GM12873 (cell line): ENCODE measurements at regions not wholly inside any gene's neighbourhood (a gene's known extent, or its start where the extent isn't known, plus 50 kb on each side); places are given as distances from the start of the nearest gene placed in this dataset.

ENCODE experiments used
- TF ChIP-seq, protein P1 (sequence below): IDR thresholded peaks from 2 replicates; pipeline ENCODE4 v1.5.1; 2012; ENCODE audit warnings: low read depth, mild to moderate bottlenecking, moderate library complexity, low read length, control low read depth; ENCODE audit not compliant: insufficient read depth; ENCODE audit errors: missing control alignments

GRCh38 chr7:106480616-106481031, 180.3 kb downstream of the CCDC71L start:
- TF ChIP-seq, protein P1, sequence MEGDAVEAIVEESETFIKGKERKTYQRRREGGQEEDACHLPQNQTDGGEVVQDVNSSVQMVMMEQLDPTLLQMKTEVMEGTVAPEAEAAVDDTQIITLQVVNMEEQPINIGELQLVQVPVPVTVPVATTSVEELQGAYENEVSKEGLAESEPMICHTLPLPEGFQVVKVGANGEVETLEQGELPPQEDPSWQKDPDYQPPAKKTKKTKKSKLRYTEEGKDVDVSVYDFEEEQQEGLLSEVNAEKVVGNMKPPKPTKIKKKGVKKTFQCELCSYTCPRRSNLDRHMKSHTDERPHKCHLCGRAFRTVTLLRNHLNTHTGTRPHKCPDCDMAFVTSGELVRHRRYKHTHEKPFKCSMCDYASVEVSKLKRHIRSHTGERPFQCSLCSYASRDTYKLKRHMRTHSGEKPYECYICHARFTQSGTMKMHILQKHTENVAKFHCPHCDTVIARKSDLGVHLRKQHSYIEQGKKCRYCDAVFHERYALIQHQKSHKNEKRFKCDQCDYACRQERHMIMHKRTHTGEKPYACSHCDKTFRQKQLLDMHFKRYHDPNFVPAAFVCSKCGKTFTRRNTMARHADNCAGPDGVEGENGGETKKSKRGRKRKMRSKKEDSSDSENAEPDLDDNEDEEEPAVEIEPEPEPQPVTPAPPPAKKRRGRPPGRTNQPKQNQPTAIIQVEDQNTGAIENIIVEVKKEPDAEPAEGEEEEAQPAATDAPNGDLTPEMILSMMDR: no peak

DNA sequence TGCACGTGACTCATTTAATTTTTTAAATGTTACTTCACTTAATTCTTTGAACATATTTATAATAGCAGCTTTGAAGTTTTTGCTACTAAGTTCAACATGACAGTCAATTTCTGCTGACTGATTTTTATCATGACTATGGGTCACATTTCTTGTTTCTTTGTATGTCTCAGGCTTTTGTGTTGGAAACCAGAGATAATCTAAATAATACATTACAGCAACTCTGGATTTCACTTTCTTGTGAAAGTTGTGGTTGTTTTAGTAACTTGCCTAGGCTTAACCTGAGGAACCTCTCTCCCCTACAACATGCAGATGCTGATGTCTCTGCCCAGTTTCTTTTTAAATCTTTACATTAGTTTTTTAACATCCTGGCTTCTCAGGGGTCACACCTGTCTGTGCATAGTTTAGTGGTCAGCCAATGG, 180.8 kb downstream of the CCDC71L start:
- TF ChIP-seq, protein P1: no peak

DNA sequence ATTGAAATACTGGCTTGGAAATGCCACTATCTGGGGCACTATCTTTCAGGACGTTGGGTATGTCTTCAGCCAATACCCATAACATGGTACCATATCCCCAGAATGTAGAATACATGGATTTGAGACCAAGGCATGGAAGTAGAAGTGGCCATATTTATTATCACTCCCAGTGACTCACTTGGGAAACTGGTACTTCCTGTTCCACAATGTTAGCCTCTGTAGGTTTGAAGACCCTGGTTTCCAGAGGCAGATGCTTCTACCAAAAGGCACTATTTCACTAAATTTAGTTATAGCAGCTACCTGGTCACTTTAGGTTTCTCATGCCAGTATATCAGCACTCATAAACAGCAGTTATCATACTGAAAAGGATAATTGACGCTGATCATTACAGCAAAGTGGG, 184.2 kb downstream of the CCDC71L start:
- TF ChIP-seq, protein P1: no peak

DNA sequence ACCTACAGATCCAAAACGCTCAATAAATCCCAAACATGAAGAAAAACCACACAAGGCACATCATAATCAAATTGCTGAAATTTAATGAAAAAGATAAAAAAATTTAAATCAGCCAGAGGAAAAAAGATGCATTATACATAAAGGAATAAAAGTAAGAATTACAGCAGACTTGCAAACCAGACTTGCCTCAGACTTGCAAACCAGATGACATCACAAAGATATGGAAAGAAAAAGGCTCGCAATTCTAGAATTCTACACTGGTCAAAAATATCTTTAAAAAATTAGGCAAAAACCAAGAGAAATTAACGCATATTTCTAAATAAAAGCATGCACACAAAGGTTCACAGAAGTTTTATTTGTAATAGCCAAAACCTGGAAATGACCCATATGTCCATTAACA, 188.0 kb upstream of the NAMPT start:
- TF ChIP-seq, protein P1: no peak

- TF ChIP-seq, protein P1: no peak
Observed at GRCh38 chr7:106471686-106472440, 187.1 kb upstream of the NAMPT start.

DNA sequence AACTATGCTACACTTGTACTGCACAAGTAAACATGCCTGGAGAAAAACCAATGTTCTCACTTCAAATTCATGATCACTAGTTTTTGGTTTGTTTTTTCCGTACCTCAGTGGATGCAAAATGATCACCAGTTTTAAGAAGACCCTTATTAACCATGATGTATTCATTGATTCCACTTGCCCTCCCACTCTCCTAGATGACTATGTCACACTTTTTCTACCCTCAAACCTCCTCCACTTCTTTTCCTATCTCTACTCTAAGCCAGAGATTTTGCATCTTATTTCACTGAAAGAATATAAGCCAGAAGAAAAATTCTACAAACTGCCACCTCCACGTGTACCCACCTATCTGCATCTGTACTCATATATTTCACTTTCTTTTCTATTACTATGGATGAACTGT, 186.2 kb upstream of the NAMPT start:
- TF ChIP-seq, protein P1: no peak

GRCh38 chr7:106466867-106467266, 182.1 kb upstream of the NAMPT start:
- TF ChIP-seq, protein P1: no peak
